HG03565 (cell line): ENCODE measurements at regions not wholly inside any gene's neighbourhood (a gene's known extent, or its start where the extent isn't known, plus 50 kb on each side); places are given as distances from the start of the nearest gene placed in this dataset.
A peak's percentile ranks its signal among the peaks of the same experiment; 100 is the strongest.

Experiments
- ATAC-seq: cut with Tn5 transposase; IDR thresholded peaks from one replicate; pipeline ENCODE4 v1.9.1; 2021; ENCODE audit warnings: mild to moderate bottlenecking, moderate library complexity; ENCODE audit not compliant: unreplicated experiment

- no peak for ATAC-seq
Measured at GRCh38 chr7:106797937-106798336, 67.1 kb upstream of the PIK3CG start.

DNA sequence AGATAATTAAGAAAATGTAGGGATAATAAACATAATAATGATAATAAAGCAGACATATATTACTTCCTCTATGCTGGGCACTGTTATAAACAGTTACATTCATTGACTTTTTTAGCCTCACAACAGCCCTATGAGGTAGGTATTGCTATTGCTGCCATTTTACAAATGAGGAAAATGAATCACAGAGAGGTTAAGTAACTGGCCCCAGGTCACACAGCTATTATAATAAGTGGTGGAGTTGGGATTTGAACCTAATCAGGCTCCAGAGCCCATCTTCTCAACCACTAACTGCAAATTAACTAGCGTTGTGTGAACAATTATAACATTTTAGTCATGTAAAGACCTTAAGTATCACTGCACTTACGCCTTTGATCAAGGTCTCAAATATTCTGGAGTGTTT, 62.5 kb upstream of the PIK3CG start:
- no peak for ATAC-seq

GRCh38 chr7:106806556-106806955, 58.5 kb upstream of the PIK3CG start:
- ATAC-seq: no peak

DNA sequence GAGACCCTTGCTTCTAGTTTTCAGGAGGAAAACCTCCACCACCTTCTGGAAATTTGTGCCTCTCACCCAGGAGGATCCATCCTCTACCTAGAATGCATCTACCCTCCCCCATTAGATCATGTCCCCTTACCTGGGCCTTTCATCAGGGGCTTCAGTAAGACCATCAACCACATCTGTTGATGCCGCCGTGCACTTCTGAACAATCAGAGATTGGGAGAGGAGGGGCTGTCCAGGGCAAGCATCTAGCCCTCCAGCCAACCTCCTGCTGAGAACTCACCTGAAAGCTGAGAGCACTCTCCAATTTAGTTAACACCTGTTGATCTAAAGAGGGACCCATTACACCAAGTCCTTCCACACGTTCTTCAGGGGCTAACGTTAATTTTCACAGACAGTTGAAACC, 57.6 kb upstream of the PIK3CG start:
- no peak for ATAC-seq

- no peak for ATAC-seq
Measured at GRCh38 chr7:106808967-106809635, 56.0 kb upstream of the PIK3CG start.

GRCh38 chr7:106811472-106811871, 53.6 kb upstream of the PIK3CG start:
- no peak for ATAC-seq

GRCh38 chr7:106812027-106812643, 52.9 kb upstream of the PIK3CG start:
- peak; percentile 40 for ATAC-seq

DNA sequence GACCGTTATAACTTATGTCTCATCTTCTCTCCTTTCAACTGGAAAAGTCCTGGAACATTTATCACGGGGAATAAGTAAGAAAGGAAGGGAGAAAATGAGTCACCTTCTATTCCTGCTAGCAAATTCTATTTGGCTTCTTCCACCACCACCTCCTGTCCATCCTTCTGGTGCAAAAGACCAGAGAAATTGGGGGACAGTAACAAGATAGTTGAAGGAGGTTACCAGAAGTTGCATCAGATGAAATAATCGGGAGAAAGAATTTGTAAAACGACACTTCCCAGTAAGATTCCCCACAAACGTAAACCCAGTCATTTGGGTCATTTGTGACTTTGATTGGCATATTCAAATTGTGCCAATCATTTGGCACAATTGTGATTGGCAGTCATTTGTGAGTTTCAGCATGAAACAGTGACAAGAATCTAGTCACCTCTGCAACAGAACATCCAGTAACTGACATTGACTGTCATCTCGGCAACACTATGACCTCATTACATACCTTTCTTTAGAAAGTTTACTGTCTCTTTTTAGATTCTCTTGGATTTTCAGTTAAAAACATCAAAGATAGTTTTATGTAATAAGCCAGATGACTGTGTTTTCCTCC, 51.3 kb upstream of the PIK3CG start:
- ATAC-seq: no peak

DNA sequence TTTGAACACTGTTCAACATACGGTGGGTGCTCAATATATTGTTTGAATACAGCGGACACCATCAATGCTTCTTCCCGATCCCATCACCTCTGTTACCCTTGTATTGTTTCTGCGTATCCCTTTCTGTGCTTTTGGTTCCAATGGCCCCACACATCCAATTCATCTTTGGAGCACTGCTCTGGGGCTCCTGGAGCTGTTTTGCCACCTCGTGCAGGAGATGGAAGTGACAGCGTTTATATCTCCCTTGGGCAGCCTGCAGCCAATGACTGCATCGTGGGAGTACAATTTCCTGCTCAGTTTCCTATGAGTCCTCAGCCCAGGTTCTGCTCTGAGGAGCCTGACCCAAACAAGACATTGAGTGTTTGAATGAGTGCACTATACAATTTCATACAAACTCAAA, 50.2 kb upstream of the PIK3CG start:
- ATAC-seq: no peak
